ENCODE measurements at regions not wholly inside any gene's neighbourhood (a gene's known extent, or its start where the extent isn't known, plus 50 kb on each side); places are given as distances from the start of the nearest gene placed in this dataset.

- TF ChIP-seq, protein P1, sequence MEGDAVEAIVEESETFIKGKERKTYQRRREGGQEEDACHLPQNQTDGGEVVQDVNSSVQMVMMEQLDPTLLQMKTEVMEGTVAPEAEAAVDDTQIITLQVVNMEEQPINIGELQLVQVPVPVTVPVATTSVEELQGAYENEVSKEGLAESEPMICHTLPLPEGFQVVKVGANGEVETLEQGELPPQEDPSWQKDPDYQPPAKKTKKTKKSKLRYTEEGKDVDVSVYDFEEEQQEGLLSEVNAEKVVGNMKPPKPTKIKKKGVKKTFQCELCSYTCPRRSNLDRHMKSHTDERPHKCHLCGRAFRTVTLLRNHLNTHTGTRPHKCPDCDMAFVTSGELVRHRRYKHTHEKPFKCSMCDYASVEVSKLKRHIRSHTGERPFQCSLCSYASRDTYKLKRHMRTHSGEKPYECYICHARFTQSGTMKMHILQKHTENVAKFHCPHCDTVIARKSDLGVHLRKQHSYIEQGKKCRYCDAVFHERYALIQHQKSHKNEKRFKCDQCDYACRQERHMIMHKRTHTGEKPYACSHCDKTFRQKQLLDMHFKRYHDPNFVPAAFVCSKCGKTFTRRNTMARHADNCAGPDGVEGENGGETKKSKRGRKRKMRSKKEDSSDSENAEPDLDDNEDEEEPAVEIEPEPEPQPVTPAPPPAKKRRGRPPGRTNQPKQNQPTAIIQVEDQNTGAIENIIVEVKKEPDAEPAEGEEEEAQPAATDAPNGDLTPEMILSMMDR (conservative IDR thresholded peaks at IDR 0.05; ENCODE audit: low read depth, low read length) = no peak
- TF ChIP-seq EZH2 (IDR thresholded peaks at IDR 0.05; ENCODE audit: borderline replicate concordance, low read depth, low read length, poor library complexity, severe bottlenecking) = no peak
Observed at GRCh38 chr19:28244966-28245365, 968.0 kb downstream of the UQCRFS1 start.
